UCSD-AML1 (cell line): ENCODE measurements at regions not wholly inside any gene's neighbourhood (a gene's known extent, or its start where the extent isn't known, plus 50 kb on each side); places are given as distances from the start of the nearest gene placed in this dataset.

Experiments used
- DNase-seq: peaks from one replicate; lab custom pipeline; 2025; ENCODE audit not compliant: unreplicated experiment; lab: John Stamatoyannopoulos, UW

- no peak for DNase-seq
These were observed 182.4 kb upstream of the ARSJ start for GRCh38 chr4:114161809-114162208.

- DNase-seq, result no peak
These were observed 183.6 kb upstream of the ARSJ start for GRCh38 chr4:114163051-114163450.

- DNase-seq, result no peak
These were observed 194.5 kb upstream of the ARSJ start for GRCh38 chr4:114173968-114174367.

GRCh38 chr4:114177628-114178027 lies 198.2 kb upstream of the ARSJ start:
- no peak for DNase-seq

- no peak for DNase-seq
These were observed 198.9 kb upstream of the ARSJ start for GRCh38 chr4:114178392-114178791.

GRCh38 chr4:114180481-114180880 lies 201.0 kb upstream of the ARSJ start:
- no peak for DNase-seq

- DNase-seq, result no peak
These were observed 205.5 kb upstream of the ARSJ start for GRCh38 chr4:114184901-114185300.

GRCh38 chr4:114187592-114187991 lies 208.1 kb upstream of the ARSJ start:
- DNase-seq, result no peak

GRCh38 chr4:114191496-114191895 lies 212.0 kb upstream of the ARSJ start:
- DNase-seq, result no peak

GRCh38 chr4:114192854-114193253 lies 213.4 kb upstream of the ARSJ start:
- no peak for DNase-seq

- DNase-seq, result no peak
These were observed 214.4 kb upstream of the ARSJ start for GRCh38 chr4:114193624-114194399.

GRCh38 chr4:114196606-114197005 lies 217.2 kb upstream of the ARSJ start:
- no peak for DNase-seq

GRCh38 chr4:114200026-114200425 lies 220.6 kb upstream of the ARSJ start:
- no peak for DNase-seq

GRCh38 chr4:114205261-114205660 lies 225.8 kb upstream of the ARSJ start:
- no peak for DNase-seq

GRCh38 chr4:114208574-114209151 lies 229.2 kb upstream of the ARSJ start:
- no peak for DNase-seq

GRCh38 chr4:114209584-114209983 lies 230.1 kb upstream of the ARSJ start:
- no peak for DNase-seq

- DNase-seq, result no peak
These were observed 232.1 kb upstream of the ARSJ start for GRCh38 chr4:114211556-114211955.

- DNase-seq, result no peak
These were observed 237.8 kb upstream of the ARSJ start for GRCh38 chr4:114217150-114217817.

- DNase-seq, result no peak
These were observed 244.1 kb upstream of the ARSJ start for GRCh38 chr4:114223580-114223979.

- DNase-seq, result no peak
These were observed 246.0 kb upstream of the ARSJ start for GRCh38 chr4:114225436-114225835.

GRCh38 chr4:114226179-114226578 lies 246.7 kb upstream of the ARSJ start:
- no peak for DNase-seq
